ENCODE measurements at regions not wholly inside any gene's neighbourhood (a gene's known extent, or its start where the extent isn't known, plus 50 kb on each side); places are given as distances from the start of the nearest gene placed in this dataset.

DNA sequence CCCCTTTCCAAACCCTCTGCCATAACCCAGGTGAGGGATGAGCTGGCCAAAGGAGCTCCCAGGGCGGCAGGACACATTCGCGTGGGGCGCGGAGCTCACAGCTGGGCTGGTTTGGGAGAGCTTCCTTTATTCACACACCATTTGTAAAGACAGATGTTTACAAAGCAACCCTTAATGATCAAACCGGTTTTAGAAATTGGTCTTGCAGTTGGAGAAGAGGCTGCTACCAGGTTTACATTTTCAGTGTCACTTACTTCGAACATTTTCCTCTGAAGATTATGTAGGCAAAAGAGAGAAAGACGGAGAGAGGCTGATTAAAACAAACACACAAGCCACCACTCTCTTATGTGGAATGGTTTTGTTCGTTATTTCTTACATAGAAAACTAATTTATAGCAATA lies 648.7 kb downstream of the IRX1 start:
- TF ChIP-seq CTCF (IDR thresholded peaks at IDR 0.05) (no peak), POLR2A (IDR thresholded peaks at IDR 0.05) (no peak)
